ENCODE measurements at regions not wholly inside any gene's neighbourhood (a gene's known extent, or its start where the extent isn't known, plus 50 kb on each side); places are given as distances from the start of the nearest gene placed in this dataset.

- TF ChIP-seq CTCF (IDR thresholded peaks at IDR 0.05) = peak; percentile 70
- no peak for TF ChIP-seq EZH2phosphoT487 (IDR thresholded peaks at IDR 0.05)
- no peak for TF ChIP-seq EZH2 (IDR thresholded peaks at IDR 0.05)
Measured at GRCh38 chr11:24386546-24387397, 110.1 kb upstream of the LUZP2 start.

Data from neural progenitor cell (in vitro differentiated cells).